K562 (cell line): ENCODE measurements at regions not wholly inside any gene's neighbourhood (a gene's known extent, or its start where the extent isn't known, plus 50 kb on each side); places are given as distances from the start of the nearest gene placed in this dataset.

ENCODE experiments used
- ADNP ChIP-seq: fragments of 200-800 bp; sonication (Bioruptor generic); IDR thresholded peaks from 2 replicates; pipeline ENCODE4 v1.6.1; 2016; ENCODE audit warnings: missing genetic modification characterization, missing compliant biosample characterization
- DDX20 ChIP-seq: fragments of 450-650 bp; IDR thresholded peaks from 2 replicates; pipeline ENCODE4 v1.6.1; 2016; ENCODE audit warnings: missing genetic modification characterization, low read depth, mild to moderate bottlenecking, missing compliant biosample characterization, moderate library complexity
- PRPF4 ChIP-seq: fragments of 200-400 bp; formaldehyde crosslinking; IDR thresholded peaks from one replicate; pipeline ENCODE4 v1.6.1; 2017; ENCODE audit warnings: low read length, low read depth, mild to moderate bottlenecking; ENCODE audit not compliant: insufficient read depth, poor library complexity, severe bottlenecking
- RREB1 ChIP-seq: fragments of 250-450 bp; sonication (Bioruptor Pico); IDR thresholded peaks from 2 replicates; pipeline ENCODE4 v1.4.0; 2020

GRCh38 chr2:216994353-216994854 lies 134.5 kb upstream of the TNP1 start (continued):
- TF ChIP-seq RREB1 (CRISPR knock-in tag) = no peak
- TF ChIP-seq PRPF4 = no peak
- no peak for TF ChIP-seq ADNP
- TF ChIP-seq DDX20 (tag) = no peak
